HK-2 (cell line): ENCODE measurements at regions not wholly inside any gene's neighbourhood (a gene's known extent, or its start where the extent isn't known, plus 50 kb on each side); places are given as distances from the start of the nearest gene placed in this dataset.

ENCODE experiments used
- DNase-seq: peaks from one replicate; pipeline ENCODE4 v3.0.0-alpha.2; 2018; ENCODE audit not compliant: unreplicated experiment

- no peak for DNase-seq
Observed at GRCh38 chr12:22900401-22900800, 275.4 kb downstream of the ETNK1 start.

DNA sequence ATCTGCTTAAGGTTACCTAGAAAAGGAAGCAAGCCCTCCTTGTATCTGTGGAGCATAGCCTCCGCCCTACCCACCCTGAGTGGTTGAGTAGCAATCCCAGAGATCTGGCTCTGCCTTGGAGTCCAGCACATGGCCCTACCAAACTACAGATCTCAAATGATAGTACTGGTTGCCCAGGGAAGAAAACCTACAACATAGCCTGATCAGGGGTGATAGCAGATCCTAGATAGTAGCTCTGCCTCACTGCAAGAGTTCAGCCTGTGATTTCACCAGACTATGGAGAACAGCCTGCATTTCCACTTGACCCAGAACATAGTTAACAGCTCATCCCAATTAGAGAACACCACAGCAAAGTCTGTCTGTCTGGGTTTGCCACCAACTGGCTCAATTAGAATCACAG, 279.5 kb downstream of the ETNK1 start:
- DNase-seq: no peak

DNA sequence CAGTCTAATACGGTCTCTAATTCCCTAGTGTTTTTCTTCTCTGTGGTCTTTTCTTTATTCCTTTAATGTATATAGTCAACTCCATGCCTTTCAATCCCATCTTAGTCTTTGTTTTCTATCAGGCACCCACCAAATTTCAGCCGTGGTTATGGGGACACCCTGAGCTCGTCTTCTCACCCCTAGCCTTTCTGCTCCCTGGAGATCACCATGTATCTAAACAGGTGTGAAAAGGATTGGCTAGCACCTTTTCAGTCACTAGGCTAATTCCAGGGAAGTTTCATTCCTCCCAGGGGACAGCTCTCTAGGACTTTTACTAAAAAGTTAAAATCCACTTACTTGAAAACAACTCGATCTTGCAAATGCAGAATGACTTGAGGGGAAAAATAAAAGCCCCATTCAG, 291.3 kb downstream of the ETNK1 start:
- no peak for DNase-seq

- no peak for DNase-seq
Observed at GRCh38 chr12:22916815-22917214, 291.8 kb downstream of the ETNK1 start.

DNA sequence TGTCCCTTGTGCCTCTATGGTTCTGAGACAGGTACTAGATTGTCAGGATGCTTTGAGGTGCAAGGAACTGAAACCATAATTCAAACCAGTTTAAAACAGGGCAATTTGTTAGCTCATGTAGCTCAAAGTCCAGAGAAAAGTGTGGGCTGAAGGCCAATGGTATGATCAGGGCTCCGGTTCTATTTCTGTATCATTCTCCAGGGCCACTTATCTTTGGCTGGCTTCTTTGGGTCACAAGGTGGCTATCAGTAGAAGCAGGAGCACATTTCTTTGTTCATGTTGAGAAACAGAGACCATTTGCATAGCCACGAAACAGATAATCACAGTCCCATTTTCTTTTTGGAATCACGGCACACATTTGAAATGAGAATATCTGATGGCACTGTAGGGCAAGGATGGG, 294.9 kb downstream of the ETNK1 start:
- DNase-seq: no peak

- DNase-seq: no peak
Observed at GRCh38 chr12:22923768-22924167, 298.8 kb downstream of the ETNK1 start.

DNA sequence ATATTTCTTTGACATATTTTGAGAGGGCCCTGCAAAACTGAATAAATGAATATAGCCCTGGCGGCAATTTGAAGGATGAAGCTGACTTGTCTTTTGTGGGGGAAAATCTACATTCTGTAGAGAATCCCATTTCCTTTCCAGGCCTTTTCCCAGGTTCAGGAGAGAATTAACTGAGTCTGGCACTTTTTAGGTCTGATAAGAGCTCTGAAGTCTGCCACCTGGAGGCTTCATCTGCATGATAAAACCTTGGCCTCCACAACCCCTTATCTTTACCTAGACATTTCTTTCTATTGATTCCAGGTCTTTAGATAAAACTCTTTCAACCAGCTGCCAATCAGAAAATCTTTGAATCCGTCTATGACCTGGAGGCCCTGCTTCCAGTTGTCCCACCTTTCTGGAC, 299.4 kb downstream of the ETNK1 start:
- DNase-seq: no peak

- no peak for DNase-seq
Observed at GRCh38 chr12:22925623-22926022, 300.7 kb downstream of the ETNK1 start.

- no peak for DNase-seq
Observed at GRCh38 chr12:22932431-22932830, 307.5 kb downstream of the ETNK1 start.

DNA sequence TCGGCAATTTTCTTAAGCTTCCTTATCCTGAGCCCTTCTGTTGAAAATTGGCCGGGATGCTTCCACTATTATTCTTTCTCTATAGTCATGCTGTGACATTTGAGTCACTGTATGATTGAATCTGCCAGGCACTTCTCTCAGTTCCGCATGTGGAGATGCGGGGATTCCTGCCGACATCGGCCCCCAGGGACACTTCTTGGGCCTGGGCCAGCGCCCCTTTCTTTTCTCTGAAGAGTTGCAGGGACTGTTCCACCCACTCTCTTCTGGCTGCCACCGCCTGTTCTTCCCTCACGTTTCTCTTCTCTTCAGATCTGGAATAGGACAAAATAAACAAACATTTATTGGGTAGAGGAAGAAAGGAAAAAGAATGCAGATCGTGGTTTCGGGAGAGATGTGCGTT, 310.1 kb downstream of the ETNK1 start:
- DNase-seq: no peak

GRCh38 chr12:22935501-22935900, 310.5 kb downstream of the ETNK1 start:
- DNase-seq: no peak

DNA sequence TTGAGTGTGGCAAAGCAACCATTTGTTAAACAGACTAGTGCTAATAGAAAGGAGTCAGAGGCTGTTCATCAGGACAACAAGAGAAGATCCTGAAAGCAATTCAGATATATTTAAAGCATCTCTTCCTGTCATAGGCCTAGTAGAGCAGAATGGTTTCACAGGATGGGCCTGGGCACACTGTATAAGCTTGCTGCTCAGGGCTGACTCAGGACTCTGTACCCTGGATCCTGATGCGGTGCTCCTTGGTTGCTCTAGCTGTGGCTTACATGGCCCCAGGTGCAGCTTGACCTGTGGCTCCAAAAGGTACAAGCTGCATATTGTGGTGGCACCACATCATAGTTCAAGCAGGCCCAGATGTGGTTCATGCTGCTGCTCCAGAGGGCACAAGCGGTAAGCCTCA, 313.4 kb downstream of the ETNK1 start:
- no peak for DNase-seq

- DNase-seq: no peak
Observed at GRCh38 chr12:22951206-22951605, 326.2 kb downstream of the ETNK1 start.

GRCh38 chr12:22956690-22957089, 331.7 kb downstream of the ETNK1 start:
- no peak for DNase-seq

GRCh38 chr12:22967171-22967570, 342.2 kb downstream of the ETNK1 start:
- no peak for DNase-seq

DNA sequence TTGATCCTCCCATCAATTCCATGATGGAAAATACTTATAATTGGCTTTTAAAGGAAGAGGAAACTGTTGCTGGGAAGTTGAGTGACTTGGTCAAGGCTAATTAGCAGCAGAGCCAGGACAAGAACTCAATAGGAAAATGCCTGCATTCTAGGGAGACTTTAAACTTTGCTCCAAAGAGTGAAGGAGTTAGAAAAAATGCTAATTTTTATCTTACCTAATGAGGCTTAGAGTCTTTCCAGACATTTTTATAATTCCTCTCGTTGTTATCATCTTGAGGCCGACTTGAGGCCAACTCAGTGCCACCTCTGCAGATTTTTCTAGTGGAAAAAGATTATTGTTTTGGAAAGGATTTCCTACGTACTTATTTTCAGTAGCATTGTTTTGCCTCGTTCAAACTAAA, 344.6 kb downstream of the ETNK1 start:
- no peak for DNase-seq

DNA sequence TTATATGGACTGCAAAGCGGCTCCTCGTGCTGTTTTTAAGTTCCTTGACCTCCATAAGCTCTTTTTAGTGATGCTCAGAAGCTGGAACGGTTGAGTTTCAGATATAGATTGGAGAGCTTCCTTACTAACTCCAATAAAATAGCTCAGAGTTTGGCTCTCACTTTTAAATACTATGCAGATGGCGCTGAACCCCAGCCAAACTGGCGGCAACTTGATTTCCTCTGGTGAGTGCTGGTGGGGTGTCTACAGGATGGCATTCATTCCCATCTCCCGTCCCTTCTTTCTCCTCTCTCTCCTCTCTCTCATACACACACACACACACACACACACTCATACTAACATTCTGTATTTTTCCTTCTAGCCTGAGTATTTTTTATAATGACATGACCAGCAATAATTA, 346.3 kb downstream of the ETNK1 start:
- DNase-seq: no peak

GRCh38 chr12:22971701-22972191, 346.8 kb downstream of the ETNK1 start:
- no peak for DNase-seq

GRCh38 chr12:22974865-22975264, 349.9 kb downstream of the ETNK1 start:
- no peak for DNase-seq

- DNase-seq: peak; percentile 58
Observed at GRCh38 chr12:22978962-22979361, 354.0 kb downstream of the ETNK1 start.

DNA sequence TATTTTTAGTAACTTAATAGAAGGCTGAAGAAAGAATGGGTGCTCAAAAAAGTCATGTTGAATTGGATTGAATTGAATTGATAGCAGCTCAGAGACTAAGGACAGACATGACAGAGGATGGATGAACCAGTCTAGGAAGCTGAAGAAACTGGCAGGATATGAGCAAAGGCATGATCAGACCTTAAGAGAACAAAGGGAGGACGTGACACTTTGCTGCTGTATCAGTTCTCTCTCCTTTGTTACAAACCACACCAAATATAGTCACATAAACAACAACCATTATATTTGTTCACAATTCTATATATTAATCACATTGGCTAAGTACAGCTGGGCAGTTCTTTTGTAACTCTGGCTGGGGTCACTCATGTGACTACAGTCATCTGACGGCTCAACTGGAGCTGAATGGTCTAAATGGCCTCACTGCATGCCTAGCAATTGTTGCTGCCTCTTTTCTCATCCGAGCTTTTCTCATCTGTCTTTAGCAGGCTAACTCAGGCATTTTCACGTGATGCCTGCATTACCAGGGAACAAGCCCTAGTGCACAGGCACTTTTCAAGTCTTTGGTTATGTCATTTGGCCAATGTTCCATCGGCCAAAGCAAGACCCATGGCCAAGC, 355.0 kb downstream of the ETNK1 start:
- DNase-seq: no peak

GRCh38 chr12:22981711-22982110, 356.7 kb downstream of the ETNK1 start:
- no peak for DNase-seq

GRCh38 chr12:22982635-22983034, 357.7 kb downstream of the ETNK1 start:
- no peak for DNase-seq

GRCh38 chr12:22986997-22987396, 362.0 kb downstream of the ETNK1 start:
- no peak for DNase-seq
